Nephron (organoid): ENCODE measurements at regions not wholly inside any gene's neighbourhood (a gene's known extent, or its start where the extent isn't known, plus 50 kb on each side); places are given as distances from the start of the nearest gene placed in this dataset.

Experiments
- H3K27ac Mint-ChIP-seq, 3 experiments: 2 replicates each; pipeline ENCODE4 v1.8.0; 2020; ENCODE audit warnings: mixed read lengths in 3 of 3, mild to moderate bottlenecking in 2 of 3, moderate library complexity in 1 of 3
- H3K27me3 Mint-ChIP-seq: 2 replicates; pipeline ENCODE4 v1.8.0; 2021; ENCODE audit warnings: low read depth, mild to moderate bottlenecking, moderate library complexity, mixed read lengths
- H3K36me3 Mint-ChIP-seq: 2 replicates; pipeline ENCODE4 v1.8.0; 2020; ENCODE audit warnings: low read depth, mixed read lengths
- H3K4me1 Mint-ChIP-seq: 2 replicates; pipeline ENCODE4 v1.8.0; 2020; ENCODE audit warnings: mixed read lengths
- H3K4me3 Mint-ChIP-seq, 3 experiments: 2 replicates each; pipeline ENCODE4 v1.8.0; 2020; ENCODE audit warnings: mild to moderate bottlenecking in 3 of 3, mixed read lengths in 3 of 3, moderate library complexity in 2 of 3
- H3K9me3 Mint-ChIP-seq: 2 replicates; pipeline ENCODE4 v1.8.0; 2020; ENCODE audit warnings: mixed read lengths
- CTCF ChIP-seq, 3 experiments: fragments of 200-600 bp; sonication (generic); IDR thresholded peaks; one replicate each; pipeline ENCODE4 v1.5.0; 2021; ENCODE audit warnings: antibody characterized with exemption in 3 of 3; ENCODE audit not compliant: unreplicated experiment in 3 of 3

GRCh38 chr13:87981416-87981815 lies 310.2 kb downstream of the SLITRK5 start:
- no peaks in the 10 kb centered on the region for H3K27me3 Mint-ChIP-seq

GRCh38 chr13:87982400-87982799 lies 311.2 kb downstream of the SLITRK5 start:
- TF ChIP-seq CTCF (IDR thresholded peaks at IDR 0.05; ENCODE audit: unreplicated experiment in 3 of 3), result no peak
- no peaks in the 10 kb centered on the region for H3K27me3 Mint-ChIP-seq

More at GRCh38 chr13:87981416-87981815, 310.2 kb downstream of the SLITRK5 start:
- no peak for TF ChIP-seq CTCF (IDR thresholded peaks at IDR 0.05; ENCODE audit: unreplicated experiment in 3 of 3)
- Mint-ChIP-seq H3K4me3 (no peak overlapping the region), H3K27ac (no peak overlapping the region), H3K9me3 (peaks cover 4% of the 10 kb centered on the region), H3K4me1 (no peaks in the 10 kb centered on the region), H3K36me3 (no peaks in the 10 kb centered on the region)

GRCh38 chr13:87986639-87987250 lies 315.6 kb downstream of the SLITRK5 start:
- no peak for TF ChIP-seq CTCF (IDR thresholded peaks at IDR 0.05; ENCODE audit: unreplicated experiment in 3 of 3)
- no peak overlapping the region for H3K4me3 Mint-ChIP-seq
- H3K27me3 Mint-ChIP-seq, result no peaks in the 10 kb centered on the region
- no peak overlapping the region for H3K27ac Mint-ChIP-seq
- no peaks in the 10 kb centered on the region for H3K4me1 Mint-ChIP-seq
- H3K9me3 Mint-ChIP-seq, result peaks cover 2% of the 10 kb centered on the region
- H3K36me3 Mint-ChIP-seq, result no peaks in the 10 kb centered on the region

More at GRCh38 chr13:87982400-87982799, 311.2 kb downstream of the SLITRK5 start:
- Mint-ChIP-seq H3K4me1 (no peaks in the 10 kb centered on the region), H3K4me3 (no peak overlapping the region), H3K36me3 (no peaks in the 10 kb centered on the region), H3K9me3 (peaks cover 4% of the 10 kb centered on the region), H3K27ac (no peak overlapping the region)

GRCh38 chr13:87998081-87998480 lies 326.9 kb downstream of the SLITRK5 start:
- Mint-ChIP-seq H3K27me3 (peaks cover 3% of the 10 kb centered on the region), H3K4me1 (no peaks in the 10 kb centered on the region), H3K9me3 (peaks cover 6% of the 10 kb centered on the region), H3K4me3 (no peak overlapping the region), H3K36me3 (no peaks in the 10 kb centered on the region), H3K27ac (no peak overlapping the region)
- TF ChIP-seq CTCF (IDR thresholded peaks at IDR 0.05; ENCODE audit: unreplicated experiment in 3 of 3), result no peak

GRCh38 chr13:87999240-87999700 lies 328.1 kb downstream of the SLITRK5 start:
- peak overlapping the region in 1 of 3 experiments; percentile 69 for H3K27ac Mint-ChIP-seq
- H3K4me3 Mint-ChIP-seq, result no peak overlapping the region
- no peak for TF ChIP-seq CTCF (IDR thresholded peaks at IDR 0.05; ENCODE audit: unreplicated experiment in 3 of 3)
- H3K27me3 Mint-ChIP-seq, result peaks cover 3% of the 10 kb centered on the region
- no peaks in the 10 kb centered on the region for H3K36me3 Mint-ChIP-seq
- H3K9me3 Mint-ChIP-seq, result peaks cover 6% of the 10 kb centered on the region
- H3K4me1 Mint-ChIP-seq, result no peaks in the 10 kb centered on the region

GRCh38 chr13:87999788-88000187 lies 328.6 kb downstream of the SLITRK5 start:
- TF ChIP-seq CTCF (IDR thresholded peaks at IDR 0.05; ENCODE audit: unreplicated experiment in 3 of 3), result no peak
- peak overlapping the region in 1 of 3 experiments; percentile 69 for H3K27ac Mint-ChIP-seq
- H3K4me3 Mint-ChIP-seq, result no peak overlapping the region
- H3K9me3 Mint-ChIP-seq, result peaks cover 6% of the 10 kb centered on the region
- no peaks in the 10 kb centered on the region for H3K4me1 Mint-ChIP-seq
- H3K36me3 Mint-ChIP-seq, result no peaks in the 10 kb centered on the region
- H3K27me3 Mint-ChIP-seq, result peaks cover 3% of the 10 kb centered on the region
